ENCODE measurements at regions not wholly inside any gene's neighbourhood (a gene's known extent, or its start where the extent isn't known, plus 50 kb on each side); places are given as distances from the start of the nearest gene placed in this dataset.

GRCh38 chr1:13878021-13878420 is 178.0 kb downstream of the PRDM2 start:
- Histone ChIP-seq H3K36me3 (ENCODE audit: control insufficient read depth in 3 of 3, insufficient read depth in 3 of 3, low read length in 3 of 3) (no peaks in the 10 kb centered on the region), H3K9me3 (ENCODE audit: control insufficient read depth in 3 of 3, low read length in 3 of 3) (no peaks in the 10 kb centered on the region), H3K27me3 (ENCODE audit: control insufficient read depth in 3 of 3, insufficient read depth in 3 of 3, low read length in 3 of 3) (peaks cover 0 to 4% (median 0%) of the 10 kb centered on the region in 3 donors)

GRCh38 chr1:13878451-13878850 is 178.5 kb downstream of the PRDM2 start:
- Histone ChIP-seq H3K27me3 (ENCODE audit: control insufficient read depth in 3 of 3, insufficient read depth in 3 of 3, low read length in 3 of 3) (peaks cover 0 to 4% (median 0%) of the 10 kb centered on the region in 3 donors), H3K4me1 (ENCODE audit: control insufficient read depth in 3 of 3, insufficient read depth in 3 of 3, low read length in 3 of 3) (no peaks in the 10 kb centered on the region), H3K4me3 (ENCODE audit: low read length in 3 of 3) (no peak overlapping the region), H3K9me3 (ENCODE audit: control insufficient read depth in 3 of 3, low read length in 3 of 3) (no peaks in the 10 kb centered on the region), H3K36me3 (ENCODE audit: control insufficient read depth in 3 of 3, insufficient read depth in 3 of 3, low read length in 3 of 3) (no peaks in the 10 kb centered on the region), H3K27ac (ENCODE audit: low read depth, low read length) (no peak overlapping the region), H3K9ac (ENCODE audit: low read depth in 1 of 3, low read length in 3 of 3) (no peak overlapping the region)

More at GRCh38 chr1:13878021-13878420, 178.0 kb downstream of the PRDM2 start:
- no peak overlapping the region for H3K4me3 ChIP-seq (ENCODE audit: low read length in 3 of 3)
- no peak overlapping the region for H3K9ac ChIP-seq (ENCODE audit: low read depth in 1 of 3, low read length in 3 of 3)
- no peak overlapping the region for H3K27ac ChIP-seq (ENCODE audit: low read depth, low read length)
- no peaks in the 10 kb centered on the region for H3K4me1 ChIP-seq (ENCODE audit: control insufficient read depth in 3 of 3, insufficient read depth in 3 of 3, low read length in 3 of 3)

DNA sequence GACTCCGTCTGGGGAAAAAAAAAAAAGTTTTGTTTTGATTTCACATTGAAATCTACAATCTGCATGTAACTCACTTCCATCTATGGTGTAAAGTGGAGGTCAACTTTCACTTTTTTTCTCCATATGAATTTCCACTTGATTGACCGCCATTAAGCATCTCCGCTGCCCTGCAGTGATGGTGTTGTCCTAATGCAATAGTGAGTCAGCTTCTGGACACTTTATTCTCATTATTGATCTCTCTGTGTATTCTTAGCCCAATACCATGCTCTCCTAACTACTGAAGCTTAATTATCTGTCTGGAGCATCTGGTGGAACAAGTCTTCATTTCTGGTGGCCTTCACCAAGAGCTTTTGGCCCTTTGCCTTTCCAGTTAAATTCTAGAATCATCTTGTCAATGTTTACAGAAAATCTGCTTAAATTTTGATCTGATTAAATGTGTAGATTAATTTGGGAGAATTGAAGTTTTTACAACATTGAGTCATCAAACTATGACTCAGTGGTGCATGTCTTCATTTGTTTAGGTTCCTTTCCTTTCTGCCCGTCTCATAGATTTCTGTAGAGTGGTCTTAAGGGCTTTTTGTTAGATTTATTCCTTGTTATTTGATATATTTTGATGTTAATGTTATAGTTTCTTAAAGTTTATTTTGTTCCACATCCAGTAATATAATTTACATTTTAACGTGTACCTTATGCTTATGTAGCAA is 181.5 kb downstream of the PRDM2 start:
- H3K27ac ChIP-seq (ENCODE audit: low read depth, low read length), result no peak overlapping the region
- H3K9me3 ChIP-seq (ENCODE audit: control insufficient read depth in 3 of 3, low read length in 3 of 3), result no peaks in the 10 kb centered on the region
- H3K36me3 ChIP-seq (ENCODE audit: control insufficient read depth in 3 of 3, insufficient read depth in 3 of 3, low read length in 3 of 3), result no peaks in the 10 kb centered on the region
- H3K27me3 ChIP-seq (ENCODE audit: control insufficient read depth in 3 of 3, insufficient read depth in 3 of 3, low read length in 3 of 3), result no peaks in the 10 kb centered on the region
- H3K9ac ChIP-seq (ENCODE audit: low read depth in 1 of 3, low read length in 3 of 3), result no peak overlapping the region
- H3K4me3 ChIP-seq (ENCODE audit: low read length in 3 of 3), result no peak overlapping the region
- H3K4me1 ChIP-seq (ENCODE audit: control insufficient read depth in 3 of 3, insufficient read depth in 3 of 3, low read length in 3 of 3), result no peaks in the 10 kb centered on the region

DNA sequence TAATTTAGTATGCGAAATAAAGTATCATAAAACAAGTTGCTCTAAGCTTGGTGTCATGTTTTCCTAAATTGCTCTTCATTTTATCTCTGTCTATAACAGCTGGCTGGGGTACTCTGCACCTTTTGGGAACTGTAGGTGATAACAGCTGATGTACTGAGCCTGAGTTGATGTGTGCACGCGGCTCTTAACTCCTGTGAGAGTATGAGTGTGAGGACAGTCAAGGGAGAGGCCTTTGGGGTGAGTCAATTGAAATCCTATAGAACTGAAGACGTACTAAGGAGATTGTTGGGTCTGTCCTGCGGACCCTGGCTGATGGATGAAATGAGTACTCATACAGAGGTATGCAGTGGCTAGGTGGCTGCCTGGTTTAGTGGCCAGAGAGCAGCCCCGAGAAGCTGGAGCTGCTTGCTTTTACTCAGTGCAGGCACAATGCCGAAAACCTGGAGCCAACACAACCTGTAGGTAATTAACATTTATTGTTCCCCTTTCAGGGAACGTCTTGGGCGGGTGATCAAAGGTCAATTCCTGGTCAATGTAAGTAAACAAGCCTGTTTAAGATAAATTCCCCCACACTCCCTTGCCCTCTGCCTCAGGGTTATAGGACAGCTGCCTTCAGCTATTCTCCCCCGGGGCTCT is 188.5 kb downstream of the PRDM2 start:
- Histone ChIP-seq H3K9ac (ENCODE audit: low read depth in 1 of 3, low read length in 3 of 3) (no peak overlapping the region), H3K27me3 (ENCODE audit: control insufficient read depth in 3 of 3, insufficient read depth in 3 of 3, low read length in 3 of 3) (peaks cover 21 to 34% (median 31%) of the 10 kb centered on the region in 3 donors), H3K9me3 (ENCODE audit: control insufficient read depth in 3 of 3, low read length in 3 of 3) (no peaks in the 10 kb centered on the region), H3K4me1 (ENCODE audit: control insufficient read depth in 3 of 3, insufficient read depth in 3 of 3, low read length in 3 of 3) (peaks cover 6 to 8% (median 7%) of the 10 kb centered on the region in 3 donors), H3K27ac (ENCODE audit: low read depth, low read length) (no peak overlapping the region), H3K4me3 (ENCODE audit: low read length in 3 of 3) (no peak overlapping the region), H3K36me3 (ENCODE audit: control insufficient read depth in 3 of 3, insufficient read depth in 3 of 3, low read length in 3 of 3) (no peaks in the 10 kb centered on the region)

GRCh38 chr1:13889495-13889894 is 189.5 kb downstream of the PRDM2 start:
- Histone ChIP-seq H3K9me3 (ENCODE audit: control insufficient read depth in 3 of 3, low read length in 3 of 3) (no peaks in the 10 kb centered on the region), H3K27me3 (ENCODE audit: control insufficient read depth in 3 of 3, insufficient read depth in 3 of 3, low read length in 3 of 3) (peaks cover 26 to 40% (median 37%) of the 10 kb centered on the region in 3 donors), H3K4me3 (ENCODE audit: low read length in 3 of 3) (no peak overlapping the region), H3K27ac (ENCODE audit: low read depth, low read length) (no peak overlapping the region), H3K36me3 (ENCODE audit: control insufficient read depth in 3 of 3, insufficient read depth in 3 of 3, low read length in 3 of 3) (no peaks in the 10 kb centered on the region), H3K9ac (ENCODE audit: low read depth in 1 of 3, low read length in 3 of 3) (no peak overlapping the region), H3K4me1 (ENCODE audit: control insufficient read depth in 3 of 3, insufficient read depth in 3 of 3, low read length in 3 of 3) (peaks cover 6 to 8% (median 8%) of the 10 kb centered on the region in 3 donors)

- Histone ChIP-seq H3K4me3 (ENCODE audit: low read length in 3 of 3) (no peak overlapping the region), H3K27me3 (ENCODE audit: control insufficient read depth in 3 of 3, insufficient read depth in 3 of 3, low read length in 3 of 3) (peaks cover 26 to 43% (median 37%) of the 10 kb centered on the region in 3 donors), H3K27ac (ENCODE audit: low read depth, low read length) (no peak overlapping the region), H3K4me1 (ENCODE audit: control insufficient read depth in 3 of 3, insufficient read depth in 3 of 3, low read length in 3 of 3) (peaks cover 6 to 8% (median 8%) of the 10 kb centered on the region in 3 donors), H3K9ac (ENCODE audit: low read depth in 1 of 3, low read length in 3 of 3) (no peak overlapping the region), H3K36me3 (ENCODE audit: control insufficient read depth in 3 of 3, insufficient read depth in 3 of 3, low read length in 3 of 3) (no peaks in the 10 kb centered on the region), H3K9me3 (ENCODE audit: control insufficient read depth in 3 of 3, low read length in 3 of 3) (no peaks in the 10 kb centered on the region)
These were observed 190.8 kb downstream of the PRDM2 start for GRCh38 chr1:13890766-13891165.

DNA sequence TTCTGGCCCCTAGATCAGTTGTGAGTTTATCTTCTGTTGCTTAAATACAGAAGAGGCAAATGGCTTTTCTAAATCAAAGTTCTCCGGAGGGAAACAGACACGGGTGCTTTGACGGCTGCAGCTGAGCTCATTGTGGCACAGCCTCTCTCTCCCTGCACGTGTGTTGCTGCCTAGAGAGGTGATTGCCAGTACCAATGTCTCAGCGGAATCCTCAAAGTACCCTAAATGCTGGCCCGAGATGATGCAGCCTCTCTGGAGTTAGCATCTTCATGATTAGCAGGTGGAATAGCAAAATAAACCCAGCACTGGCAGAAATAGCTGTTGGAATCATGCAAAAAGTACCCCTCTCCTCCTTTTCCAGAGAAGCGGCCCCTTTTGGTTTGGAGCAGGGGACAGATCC is 192.2 kb downstream of the PRDM2 start:
- H3K27me3 ChIP-seq (ENCODE audit: control insufficient read depth in 3 of 3, insufficient read depth in 3 of 3, low read length in 3 of 3), result peaks cover 26 to 43% (median 37%) of the 10 kb centered on the region in 3 donors

DNA sequence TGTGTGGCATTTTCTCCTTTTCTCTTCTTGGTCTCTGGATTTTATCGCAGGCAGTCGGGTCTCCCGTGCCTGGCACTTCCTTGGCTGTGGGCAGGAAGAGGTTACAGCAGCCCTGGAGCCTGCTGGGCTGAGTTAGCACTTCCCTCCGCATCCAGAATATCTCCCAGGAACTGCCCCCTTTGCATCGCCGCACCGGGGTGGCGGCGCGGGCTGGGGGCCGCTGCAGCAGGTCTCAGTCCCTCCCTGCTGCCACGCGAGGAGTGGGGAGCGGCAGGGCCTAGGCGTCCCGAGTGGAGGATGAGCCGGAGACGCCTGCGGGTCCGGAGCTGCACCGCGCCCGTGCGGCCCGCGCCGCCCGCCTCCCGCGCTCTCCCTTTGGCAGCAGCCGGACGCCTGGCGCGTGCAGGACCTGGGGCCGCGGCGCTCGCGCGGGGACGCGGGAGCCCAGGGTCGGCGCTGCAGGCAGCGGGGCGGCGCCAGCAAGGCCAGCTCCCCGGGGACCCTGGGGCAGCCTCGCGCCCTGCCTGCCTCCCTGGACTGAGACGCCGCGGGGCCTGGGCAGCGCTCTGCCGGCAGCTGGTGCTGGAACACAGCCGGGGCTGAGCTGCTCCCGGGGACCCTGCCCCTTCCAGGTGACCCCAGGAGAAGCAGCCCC is 192.8 kb downstream of the PRDM2 start:
- Histone ChIP-seq H3K27me3 (ENCODE audit: control insufficient read depth in 3 of 3, insufficient read depth in 3 of 3, low read length in 3 of 3) (peaks cover 26 to 43% (median 37%) of the 10 kb centered on the region in 3 donors), H3K4me1 (ENCODE audit: control insufficient read depth in 3 of 3, insufficient read depth in 3 of 3, low read length in 3 of 3) (peaks cover 6 to 8% (median 8%) of the 10 kb centered on the region in 3 donors), H3K27ac (ENCODE audit: low read depth, low read length) (no peak overlapping the region), H3K9ac (ENCODE audit: low read depth in 1 of 3, low read length in 3 of 3) (peak overlapping the region in 1 of 3 donors; percentile 33), H3K36me3 (ENCODE audit: control insufficient read depth in 3 of 3, insufficient read depth in 3 of 3, low read length in 3 of 3) (no peaks in the 10 kb centered on the region), H3K9me3 (ENCODE audit: control insufficient read depth in 3 of 3, low read length in 3 of 3) (no peaks in the 10 kb centered on the region), H3K4me3 (ENCODE audit: low read length in 3 of 3) (peak overlapping the region; percentile 45 to 58 (median 49))

More for the DNA sequence above, 192.2 kb downstream of the PRDM2 start:
- Histone ChIP-seq H3K9me3 (ENCODE audit: control insufficient read depth in 3 of 3, low read length in 3 of 3) (no peaks in the 10 kb centered on the region), H3K4me3 (ENCODE audit: low read length in 3 of 3) (peak overlapping the region; percentile 45 to 58 (median 49)), H3K9ac (ENCODE audit: low read depth in 1 of 3, low read length in 3 of 3) (no peak overlapping the region), H3K36me3 (ENCODE audit: control insufficient read depth in 3 of 3, insufficient read depth in 3 of 3, low read length in 3 of 3) (no peaks in the 10 kb centered on the region), H3K27ac (ENCODE audit: low read depth, low read length) (no peak overlapping the region), H3K4me1 (ENCODE audit: control insufficient read depth in 3 of 3, insufficient read depth in 3 of 3, low read length in 3 of 3) (peaks cover 6 to 8% (median 8%) of the 10 kb centered on the region in 3 donors)

DNA sequence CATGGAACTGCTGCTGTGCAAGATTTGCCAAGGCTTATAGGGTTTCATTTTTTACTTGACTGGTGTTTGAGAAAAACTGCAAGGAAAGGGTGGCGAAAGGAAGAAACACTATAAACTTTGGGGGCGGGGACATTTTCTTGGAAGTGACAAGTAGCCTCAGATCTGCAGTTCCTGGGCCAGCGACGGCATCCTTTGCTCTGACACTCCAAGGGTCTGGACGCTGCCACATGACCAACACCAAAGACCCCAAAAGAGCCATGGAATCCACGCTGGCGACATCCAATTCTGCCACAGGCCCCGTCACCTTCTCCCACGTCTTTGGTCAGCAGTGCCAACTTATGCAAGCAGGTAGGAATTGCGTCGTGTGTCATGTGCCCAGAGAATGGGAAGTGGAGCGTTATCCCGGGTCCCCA is 193.4 kb downstream of the PRDM2 start:
- Histone ChIP-seq H3K4me1 (ENCODE audit: control insufficient read depth in 3 of 3, insufficient read depth in 3 of 3, low read length in 3 of 3) (peaks cover 6 to 8% (median 8%) of the 10 kb centered on the region in 3 donors), H3K9ac (ENCODE audit: low read depth in 1 of 3, low read length in 3 of 3) (peak overlapping the region in 1 of 3 donors; percentile 33), H3K4me3 (ENCODE audit: low read length in 3 of 3) (peak overlapping the region; percentile 45 to 58 (median 49)), H3K9me3 (ENCODE audit: control insufficient read depth in 3 of 3, low read length in 3 of 3) (no peaks in the 10 kb centered on the region), H3K27me3 (ENCODE audit: control insufficient read depth in 3 of 3, insufficient read depth in 3 of 3, low read length in 3 of 3) (peaks cover 26 to 43% (median 37%) of the 10 kb centered on the region in 3 donors), H3K27ac (ENCODE audit: low read depth, low read length) (no peak overlapping the region), H3K36me3 (ENCODE audit: control insufficient read depth in 3 of 3, insufficient read depth in 3 of 3, low read length in 3 of 3) (no peaks in the 10 kb centered on the region)

- Histone ChIP-seq H3K9ac (ENCODE audit: low read depth in 1 of 3, low read length in 3 of 3) (no peak overlapping the region), H3K27ac (ENCODE audit: low read depth, low read length) (no peak overlapping the region), H3K4me1 (ENCODE audit: control insufficient read depth in 3 of 3, insufficient read depth in 3 of 3, low read length in 3 of 3) (peaks cover 6 to 8% (median 8%) of the 10 kb centered on the region in 3 donors), H3K4me3 (ENCODE audit: low read length in 3 of 3) (no peak overlapping the region), H3K9me3 (ENCODE audit: control insufficient read depth in 3 of 3, low read length in 3 of 3) (no peaks in the 10 kb centered on the region), H3K36me3 (ENCODE audit: control insufficient read depth in 3 of 3, insufficient read depth in 3 of 3, low read length in 3 of 3) (no peaks in the 10 kb centered on the region), H3K27me3 (ENCODE audit: control insufficient read depth in 3 of 3, insufficient read depth in 3 of 3, low read length in 3 of 3) (peaks cover 14 to 27% (median 20%) of the 10 kb centered on the region in 3 donors)
These were observed 196.9 kb downstream of the PRDM2 start for GRCh38 chr1:13896932-13897331.

Data from skeletal muscle tissue (tissue), 3 donors.